RWPE1 (cell line): ENCODE measurements at regions not wholly inside any gene's neighbourhood (a gene's known extent, or its start where the extent isn't known, plus 50 kb on each side); places are given as distances from the start of the nearest gene placed in this dataset.

Experiments used
- CTCF ChIA-PET: fragments of 350-600 bp; sonication (Branson Sonifier 250); formaldehyde crosslinking; extraction: SDS; loops from one replicate; lab custom pipeline; 2021; lab: Yijun Ruan, JAX
- POLR2A ChIA-PET: fragments of 400-600 bp; formaldehyde crosslinking; extraction: SDS; loops from one replicate; lab custom pipeline; 2020; ENCODE audit warnings: antibody characterized with exemption; ENCODE audit not compliant: low non-redundant PET; lab: Yijun Ruan, JAX
- DNase-seq: peaks from one replicate; pipeline ENCODE4 v3.0.0; 2012; ENCODE audit warnings: low spot score
- H3K27ac ChIP-seq: fragments of 450-650 bp; 2 replicates; pipeline ENCODE4 v1.5.1; 2017
- TF ChIP-seq, protein P1 (sequence below): fragments of 450-650 bp; conservative IDR thresholded peaks from 2 replicates; pipeline ENCODE4 v1.5.1; 2017; ENCODE audit warnings: low read depth, mild to moderate bottlenecking

DNA sequence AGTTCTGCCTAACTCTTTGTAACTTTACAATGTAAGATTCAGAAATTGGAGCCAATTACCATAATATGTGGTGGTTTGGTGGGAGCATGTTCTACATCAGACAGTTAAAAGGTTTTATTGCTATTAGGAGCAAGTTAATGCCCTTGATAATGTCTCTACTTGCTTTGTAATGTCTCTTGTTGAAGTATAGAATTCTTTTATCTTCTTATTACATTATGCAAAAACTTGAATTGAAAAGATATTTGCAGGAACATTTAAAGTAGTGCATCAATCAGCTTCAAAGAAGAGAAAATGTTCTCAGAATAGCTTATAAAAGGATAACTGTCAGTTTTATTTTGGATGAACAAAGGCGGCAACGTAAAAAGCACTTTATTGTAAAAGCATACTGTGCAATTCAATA, 77.8 kb downstream of the RWDD3 start:
- no peak for DNase-seq
- CTCF ChIA-PET, result no interaction called here
- POLR2A ChIA-PET, result no interaction called here
- no peak overlapping the region for H3K27ac ChIP-seq
- TF ChIP-seq, protein P1, sequence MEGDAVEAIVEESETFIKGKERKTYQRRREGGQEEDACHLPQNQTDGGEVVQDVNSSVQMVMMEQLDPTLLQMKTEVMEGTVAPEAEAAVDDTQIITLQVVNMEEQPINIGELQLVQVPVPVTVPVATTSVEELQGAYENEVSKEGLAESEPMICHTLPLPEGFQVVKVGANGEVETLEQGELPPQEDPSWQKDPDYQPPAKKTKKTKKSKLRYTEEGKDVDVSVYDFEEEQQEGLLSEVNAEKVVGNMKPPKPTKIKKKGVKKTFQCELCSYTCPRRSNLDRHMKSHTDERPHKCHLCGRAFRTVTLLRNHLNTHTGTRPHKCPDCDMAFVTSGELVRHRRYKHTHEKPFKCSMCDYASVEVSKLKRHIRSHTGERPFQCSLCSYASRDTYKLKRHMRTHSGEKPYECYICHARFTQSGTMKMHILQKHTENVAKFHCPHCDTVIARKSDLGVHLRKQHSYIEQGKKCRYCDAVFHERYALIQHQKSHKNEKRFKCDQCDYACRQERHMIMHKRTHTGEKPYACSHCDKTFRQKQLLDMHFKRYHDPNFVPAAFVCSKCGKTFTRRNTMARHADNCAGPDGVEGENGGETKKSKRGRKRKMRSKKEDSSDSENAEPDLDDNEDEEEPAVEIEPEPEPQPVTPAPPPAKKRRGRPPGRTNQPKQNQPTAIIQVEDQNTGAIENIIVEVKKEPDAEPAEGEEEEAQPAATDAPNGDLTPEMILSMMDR, result no peak

DNA sequence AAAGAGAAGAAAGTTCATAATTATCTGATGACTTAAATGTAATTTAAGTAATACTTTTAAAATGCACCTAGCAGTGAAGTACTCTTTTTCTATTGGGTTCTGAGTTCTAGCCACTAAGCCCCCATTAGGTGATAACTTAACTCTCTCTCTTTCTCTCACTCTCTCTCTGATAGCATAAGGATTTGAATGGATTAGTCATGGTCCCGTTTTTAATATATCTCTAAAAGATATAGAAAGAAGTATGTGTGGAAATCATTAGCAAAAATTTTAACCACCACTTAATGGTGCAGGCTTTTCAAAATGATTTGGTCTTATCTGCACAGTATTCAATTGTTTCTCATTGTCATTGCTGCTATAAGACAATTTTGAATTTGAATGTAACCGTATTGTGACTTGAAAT, 78.2 kb downstream of the RWDD3 start:
- no peak overlapping the region for H3K27ac ChIP-seq
- no peak for DNase-seq
- TF ChIP-seq, protein P1, result no peak
- CTCF ChIA-PET, result no interaction called here
- POLR2A ChIA-PET, result no interaction called here

GRCh38 chr1:95313527-95313926, 79.5 kb downstream of the RWDD3 start:
- no peak for DNase-seq
- CTCF ChIA-PET, result no interaction called here
- TF ChIP-seq, protein P1, result no peak
- H3K27ac ChIP-seq, result no peak overlapping the region
- POLR2A ChIA-PET, result no interaction called here

- ChIA-PET CTCF (no interaction called here), POLR2A (no interaction called here)
- no peak for DNase-seq
- TF ChIP-seq, protein P1, result no peak
- H3K27ac ChIP-seq, result no peak overlapping the region
Measured at GRCh38 chr1:95321531-95321930, 87.5 kb downstream of the RWDD3 start.

DNA sequence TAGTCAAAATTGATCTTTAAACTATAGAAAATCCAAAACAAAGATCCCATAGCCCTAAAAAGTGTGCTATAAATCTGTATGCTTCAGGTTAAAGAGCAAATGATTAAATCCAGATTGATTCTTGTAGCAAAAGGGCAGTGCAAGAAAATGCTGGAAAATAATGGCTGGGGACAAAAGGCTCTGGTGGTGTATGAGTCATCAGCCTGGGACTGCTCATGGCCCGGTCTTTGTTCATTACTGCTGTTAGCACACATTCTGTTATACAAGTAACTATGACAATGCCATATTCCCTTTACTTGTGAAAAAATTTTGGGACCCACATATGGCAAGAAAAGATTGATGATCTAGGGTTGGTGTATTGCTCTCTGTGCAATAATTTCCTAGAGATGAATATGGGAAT, 89.1 kb downstream of the RWDD3 start:
- TF ChIP-seq, protein P1, result no peak
- no peak overlapping the region for H3K27ac ChIP-seq
- ChIA-PET POLR2A (no interaction called here), CTCF (interaction anchor here (0.6 kb wide), 1 partner anchor 601 kb away, joined by 4 read pairs; no protein-coding TSS in a partner anchor)
- DNase-seq, result no peak

DNA sequence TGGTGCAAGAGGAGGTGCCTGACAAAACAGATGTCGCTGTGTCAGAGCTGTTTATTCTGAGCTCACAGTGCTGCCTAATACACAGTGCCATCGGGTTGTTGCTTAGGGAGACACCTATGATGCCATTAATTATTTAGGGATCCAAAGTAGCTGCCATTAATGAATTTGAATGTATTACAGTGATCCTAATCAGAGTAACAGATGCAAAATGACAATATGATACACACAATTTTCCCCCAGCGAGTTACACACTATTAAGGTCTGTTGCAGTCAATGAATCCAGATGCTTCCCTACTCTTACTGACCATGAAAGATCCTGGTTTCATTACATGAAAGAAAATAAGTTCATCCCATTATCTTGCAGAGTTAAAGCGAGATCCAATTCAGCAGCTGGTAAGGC, 91.3 kb downstream of the RWDD3 start:
- CTCF ChIA-PET, result interaction anchor here (0.6 kb wide), 1 partner anchor 834 kb away, joined by 3 read pairs; no protein-coding TSS in a partner anchor

More for the DNA sequence above, 91.3 kb downstream of the RWDD3 start:
- POLR2A ChIA-PET, result no interaction called here
- DNase-seq, result no peak
- H3K27ac ChIP-seq, result no peak overlapping the region
- TF ChIP-seq, protein P1, result no peak
